NCI-H2171 (cell line): ENCODE measurements at regions not wholly inside any gene's neighbourhood (a gene's known extent, or its start where the extent isn't known, plus 50 kb on each side); places are given as distances from the start of the nearest gene placed in this dataset.

Experiments
- DNase-seq: peaks from one replicate; lab custom pipeline; 2025; lab: John Stamatoyannopoulos, UW

DNA sequence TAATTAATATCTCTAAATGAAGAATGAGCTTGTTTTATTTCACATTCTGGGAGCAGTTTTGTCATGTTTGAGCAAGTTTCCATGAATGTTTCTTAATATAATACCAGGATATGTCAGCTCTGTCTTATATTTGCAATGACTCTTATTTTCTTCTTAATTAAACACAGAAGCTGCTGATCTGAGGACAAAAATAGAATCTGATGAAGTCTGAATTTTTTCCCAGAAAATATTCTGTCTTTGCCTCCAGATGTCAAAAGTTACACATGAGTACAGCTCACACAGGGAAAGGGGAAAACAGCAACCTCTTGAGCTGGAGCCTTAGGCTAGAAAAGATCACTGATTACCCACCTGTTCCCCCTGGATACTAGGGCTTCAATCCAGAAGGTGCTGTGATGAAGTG is 606.6 kb upstream of the SYT4 start:
- no peak for DNase-seq

DNA sequence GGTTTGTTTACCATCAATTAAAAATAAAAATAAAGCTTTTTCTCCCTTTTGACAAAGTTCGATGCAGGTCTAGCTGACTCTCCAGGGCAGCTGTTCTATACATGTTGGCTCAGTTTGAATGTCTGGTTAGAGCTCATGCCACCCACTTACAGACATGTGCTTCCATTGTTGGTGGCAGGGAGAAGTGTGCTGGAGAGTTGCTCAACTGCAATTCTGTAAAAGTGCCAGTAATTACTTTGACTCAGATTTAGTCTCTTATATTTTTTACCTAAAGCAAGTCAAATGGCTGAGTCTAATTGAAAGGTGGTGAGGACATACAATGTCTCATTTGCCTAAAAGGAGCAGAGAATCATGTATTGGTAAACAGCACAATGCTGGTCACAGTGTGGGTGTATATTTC is 609.1 kb upstream of the SYT4 start:
- DNase-seq: no peak

DNA sequence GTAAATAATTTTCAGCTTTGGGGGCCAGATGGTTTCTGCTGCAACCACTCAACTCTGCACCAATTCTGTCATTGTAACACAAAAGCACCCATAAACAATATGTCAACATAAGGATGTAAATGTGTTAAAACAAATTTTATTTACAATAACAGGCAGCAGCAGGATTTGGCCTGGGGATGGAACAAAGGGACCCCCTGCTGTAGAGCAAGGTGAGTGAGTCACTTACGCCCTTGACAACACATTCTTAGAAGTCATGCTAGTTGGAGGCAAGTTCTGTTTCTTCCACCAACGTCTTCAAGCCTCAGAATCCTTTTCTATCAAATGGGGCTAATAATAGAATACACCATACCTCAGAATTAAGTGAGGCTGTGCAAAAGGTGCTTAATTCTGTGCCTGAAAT is 610.2 kb upstream of the SYT4 start:
- no peak for DNase-seq

DNA sequence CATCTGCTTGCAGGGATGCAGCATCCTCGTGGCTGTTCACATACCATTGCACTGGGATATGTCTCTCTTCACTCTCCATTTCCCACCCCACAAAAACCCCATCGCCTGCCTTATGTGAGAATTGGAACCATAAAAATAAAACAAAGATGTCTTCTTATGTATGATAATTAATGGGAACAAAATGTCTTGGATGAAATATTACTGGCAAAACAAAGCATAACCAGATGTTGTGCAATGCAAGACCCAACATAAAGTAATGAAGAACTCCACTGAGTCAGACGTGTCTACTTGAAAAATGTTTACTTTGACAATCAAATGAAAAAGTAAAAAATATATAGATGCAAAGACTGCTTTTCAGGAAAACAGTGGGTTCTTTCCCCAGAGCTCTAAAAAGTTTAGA is 611.3 kb upstream of the SYT4 start:
- no peak for DNase-seq

DNA sequence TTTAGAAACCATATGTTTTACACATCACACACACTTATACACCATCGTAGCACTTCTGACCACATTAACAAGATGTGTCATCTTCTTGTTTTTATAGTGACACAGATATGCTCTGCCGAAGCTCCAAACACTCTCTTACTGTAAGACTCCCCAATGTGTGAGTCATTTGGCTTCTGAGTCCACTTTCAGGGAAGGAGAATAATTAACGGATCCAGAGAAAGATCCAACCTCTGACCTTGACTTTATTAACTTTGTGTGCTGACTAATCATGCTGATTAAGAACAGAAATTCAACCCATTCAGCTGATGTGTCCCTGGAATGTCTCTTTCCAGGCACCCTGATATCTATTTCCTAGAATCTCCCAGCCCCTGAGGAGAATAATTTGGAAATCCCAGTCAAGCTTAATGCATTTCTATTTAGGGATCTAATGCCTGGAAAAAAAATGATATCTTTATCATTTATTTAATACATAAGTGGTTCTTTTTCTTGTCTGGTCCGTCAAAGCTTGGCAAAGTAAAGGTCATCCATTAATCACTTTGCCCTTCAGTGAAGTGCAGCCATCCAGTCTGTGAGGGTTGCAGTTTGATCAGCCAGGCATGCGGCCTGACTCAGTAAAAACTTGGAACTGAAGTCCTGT is 615.8 kb upstream of the SYT4 start:
- DNase-seq: no peak

DNA sequence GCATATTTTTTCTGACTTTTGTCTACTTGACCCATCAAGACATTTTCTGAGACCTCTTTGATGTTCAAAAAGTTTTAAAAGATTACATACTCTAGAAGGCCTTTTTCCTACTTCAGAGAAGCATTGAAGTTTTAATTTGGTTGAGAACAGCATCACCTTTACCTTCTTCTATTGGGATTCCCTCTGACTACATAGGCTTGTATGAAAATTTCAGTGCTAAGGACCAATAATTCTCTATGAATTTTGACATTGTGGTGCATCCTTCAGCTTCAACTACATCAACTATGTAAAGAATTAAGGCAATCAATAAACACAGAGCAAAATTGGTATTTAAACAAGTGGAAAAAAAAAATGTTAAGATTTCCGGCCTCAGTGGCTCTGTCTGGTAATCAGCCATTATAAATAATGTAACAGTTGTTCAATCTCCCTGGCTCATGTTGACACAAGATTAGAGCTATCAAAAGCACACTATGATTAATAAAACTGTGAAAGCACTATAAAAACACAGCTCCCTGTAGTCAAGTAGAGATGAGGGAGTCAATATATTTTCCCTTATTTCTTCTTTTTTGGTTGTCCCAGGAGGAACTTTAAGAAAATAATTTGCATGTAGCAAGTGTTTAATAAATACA is 627.0 kb upstream of the SYT4 start:
- no peak for DNase-seq

DNA sequence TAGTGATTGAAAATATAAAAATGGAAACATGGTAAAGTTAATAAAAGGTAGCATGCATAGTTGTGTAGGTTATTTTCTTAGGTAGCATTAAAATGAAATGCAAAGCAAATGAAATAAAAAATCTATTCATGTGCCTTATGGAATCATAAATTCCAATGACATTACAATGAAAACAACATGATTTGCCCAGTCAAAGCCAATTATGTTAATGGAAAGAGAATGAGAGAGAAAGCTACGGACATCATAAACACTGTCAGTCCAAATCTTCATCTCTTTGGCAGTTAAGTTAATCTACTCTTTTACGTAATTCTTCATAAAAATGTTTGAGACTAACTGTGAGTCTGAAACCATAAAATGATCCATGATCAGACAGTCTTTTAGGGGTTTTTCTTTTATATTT is 636.7 kb upstream of the SYT4 start:
- no peak for DNase-seq

DNA sequence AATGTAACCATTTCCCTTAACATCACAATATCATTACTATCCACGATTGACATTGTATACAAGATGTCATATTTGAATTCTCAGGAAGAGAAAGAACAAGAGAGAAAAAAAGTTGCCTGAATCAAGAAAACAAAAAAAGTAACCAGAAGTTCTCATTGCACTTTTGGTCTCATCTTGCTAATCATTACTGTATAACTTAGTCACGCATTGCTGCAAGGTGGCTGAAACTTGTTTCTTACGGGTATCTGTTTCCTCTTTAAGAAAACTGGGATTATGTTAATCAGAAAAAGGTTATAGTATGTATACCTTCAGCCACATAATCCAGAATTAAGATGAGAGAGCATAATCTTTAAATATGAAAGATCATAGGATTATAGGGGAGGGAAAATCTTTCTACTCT is 639.7 kb upstream of the SYT4 start:
- DNase-seq: no peak

DNA sequence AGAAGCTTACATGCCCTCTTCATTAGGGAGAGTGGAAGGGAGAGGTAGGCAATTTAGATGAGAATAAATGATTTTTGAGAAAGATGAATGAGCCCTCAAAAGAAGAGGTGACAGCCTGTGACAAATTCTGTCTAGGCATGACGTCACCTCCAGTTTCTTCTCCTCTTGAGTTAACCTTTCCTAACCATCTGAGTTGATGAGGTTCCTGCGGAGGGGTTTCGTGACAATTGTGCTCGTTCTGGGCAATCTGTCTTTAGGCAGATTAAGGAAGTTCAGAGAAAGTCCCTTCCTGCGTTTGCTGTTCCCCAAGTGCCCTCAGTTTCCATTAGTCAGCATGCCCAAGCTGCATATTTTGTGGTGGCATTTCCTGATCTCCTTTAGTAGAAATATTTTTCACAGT is 640.2 kb upstream of the SYT4 start:
- DNase-seq: no peak

DNA sequence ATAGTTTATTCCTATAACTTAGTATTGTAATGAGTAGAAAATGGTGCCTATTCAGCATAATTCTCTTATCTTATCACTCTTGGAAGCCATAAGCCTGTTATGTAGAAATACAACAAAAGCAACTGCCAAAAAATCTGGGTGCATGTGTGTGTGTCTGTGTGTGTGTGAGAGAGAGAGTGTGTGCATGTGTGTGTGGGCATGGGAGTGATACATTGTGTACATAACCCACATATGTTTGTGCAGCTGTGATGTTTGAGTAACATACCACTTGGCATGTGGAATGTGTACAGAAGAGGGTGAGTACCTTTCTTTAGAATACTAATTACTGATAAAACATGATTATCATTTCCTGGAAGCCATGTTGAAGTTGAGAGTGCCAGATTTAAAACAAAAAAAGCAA is 642.3 kb upstream of the SYT4 start:
- no peak for DNase-seq

DNA sequence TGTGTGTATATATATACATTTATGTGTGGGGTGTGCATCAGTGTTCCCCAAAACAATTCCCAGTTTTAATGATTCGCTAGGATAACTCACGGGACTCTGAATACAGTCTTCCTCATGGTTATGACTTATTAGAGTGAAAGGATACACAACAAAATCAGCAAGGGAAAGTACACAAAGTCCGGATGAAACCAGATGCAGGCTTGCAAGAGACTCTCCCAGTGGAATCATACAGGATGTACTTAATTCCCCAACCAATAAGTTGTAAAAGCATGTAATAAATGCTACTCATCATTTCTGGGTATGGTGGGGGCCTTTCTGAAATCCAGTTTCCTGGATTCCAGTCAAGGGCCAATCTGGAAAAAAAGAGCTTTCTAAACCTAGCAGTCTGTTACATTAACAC is 654.1 kb upstream of the SYT4 start:
- no peak for DNase-seq

DNA sequence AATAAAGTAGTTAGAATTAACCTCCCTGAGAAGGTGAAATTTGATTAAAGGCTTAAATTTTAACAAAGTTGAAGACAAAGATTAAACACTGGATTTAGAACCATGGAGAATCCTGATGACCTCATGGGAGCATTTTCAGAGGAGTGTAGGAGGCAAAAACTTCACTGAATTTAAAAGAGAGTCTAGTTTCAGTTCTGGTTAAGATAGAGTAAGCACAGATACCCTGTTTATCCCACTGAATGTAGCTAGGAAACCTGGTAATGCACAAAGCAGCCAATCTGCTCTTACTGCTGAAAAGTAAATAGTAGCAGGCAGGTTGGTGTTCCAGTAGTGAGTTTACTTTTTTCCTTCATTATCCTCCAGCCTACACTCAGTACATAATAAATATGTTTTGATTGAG is 654.9 kb upstream of the SYT4 start:
- DNase-seq: no peak

DNA sequence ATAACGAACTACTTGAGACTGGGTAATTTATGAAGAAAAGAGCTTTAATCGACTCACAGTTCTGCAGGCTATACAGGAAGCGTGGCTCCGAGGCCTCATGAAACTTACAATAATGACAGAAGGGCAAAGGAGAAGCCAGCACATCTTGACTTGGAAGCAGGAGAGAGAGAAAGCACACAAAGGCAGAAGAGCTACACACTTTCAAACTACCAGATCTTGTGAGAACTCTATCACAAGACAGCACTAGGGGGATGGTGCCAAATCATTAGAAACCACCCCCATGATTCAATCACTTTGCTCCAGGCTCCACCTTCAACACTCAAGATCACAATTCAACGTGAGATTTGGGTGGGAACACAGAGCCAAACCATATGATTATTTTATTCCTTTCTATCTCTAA is 655.9 kb upstream of the SYT4 start:
- DNase-seq: no peak

DNA sequence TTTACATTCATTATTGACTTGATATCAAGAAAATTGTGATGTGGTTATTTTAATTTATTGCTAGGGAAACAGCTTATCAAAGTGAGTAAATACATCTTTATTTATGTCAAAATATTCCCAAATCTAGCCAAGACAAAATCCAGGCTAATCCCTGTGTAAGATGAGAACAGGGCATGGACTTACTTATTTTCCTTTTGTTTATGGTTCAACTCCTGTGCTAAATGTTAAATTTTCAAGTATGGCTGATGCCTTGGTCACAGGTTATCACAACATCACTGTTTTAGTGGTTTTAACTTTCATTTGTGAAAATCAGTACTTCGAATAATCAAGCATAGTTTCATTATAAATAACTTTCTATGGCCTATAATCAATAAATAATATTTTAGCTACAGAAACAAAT is 657.0 kb upstream of the SYT4 start:
- no peak for DNase-seq

DNA sequence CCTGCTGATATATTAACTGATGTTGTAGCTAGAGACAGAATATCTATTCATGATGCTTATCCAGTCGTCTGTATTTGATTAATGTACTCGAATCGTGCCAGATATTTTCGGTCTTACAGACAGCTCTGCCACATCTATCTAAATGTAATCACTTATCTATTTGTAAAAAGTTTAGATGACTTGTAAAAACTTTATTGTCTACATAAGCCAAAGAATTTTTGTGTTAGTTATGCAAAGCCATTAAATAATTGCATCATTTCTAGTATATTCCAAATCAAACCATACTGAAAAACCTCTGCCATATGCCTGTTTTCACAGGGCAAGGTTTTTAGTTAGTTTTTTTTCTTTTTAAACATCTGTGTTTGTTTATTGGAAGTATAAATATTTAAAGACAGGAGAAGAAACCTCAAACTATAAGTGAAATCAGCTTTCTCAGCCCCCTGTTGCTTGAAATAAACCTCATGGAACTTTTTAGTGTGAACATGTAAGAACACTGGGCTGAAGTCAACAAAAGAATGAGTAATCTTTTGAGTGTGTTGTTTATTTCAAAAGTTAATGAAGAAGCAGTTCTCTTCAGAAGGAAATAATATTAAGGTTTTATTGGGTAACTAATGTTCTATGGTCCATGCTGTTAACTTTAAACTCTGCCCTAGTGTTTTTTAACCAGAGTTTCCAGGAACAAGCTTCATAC is 657.6 kb upstream of the SYT4 start:
- DNase-seq: no peak

DNA sequence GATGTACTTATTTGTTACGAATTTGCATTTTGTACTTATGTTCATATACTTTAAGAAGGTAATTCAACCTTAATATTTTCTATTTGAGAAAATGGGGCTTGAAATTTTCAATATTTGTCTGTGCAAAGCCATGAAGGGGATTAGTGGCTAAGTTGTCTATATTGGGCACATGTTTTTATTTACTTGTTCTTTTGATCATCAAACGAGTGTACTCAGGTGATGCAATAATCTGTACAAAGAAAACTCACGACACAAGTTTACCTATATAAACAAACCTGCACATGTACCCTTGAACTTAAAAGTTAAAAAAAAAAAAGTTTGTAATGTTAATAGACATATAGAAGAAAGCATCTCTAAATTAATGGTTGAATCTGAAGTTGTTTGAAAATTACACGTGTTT is 658.9 kb upstream of the SYT4 start:
- DNase-seq: no peak

DNA sequence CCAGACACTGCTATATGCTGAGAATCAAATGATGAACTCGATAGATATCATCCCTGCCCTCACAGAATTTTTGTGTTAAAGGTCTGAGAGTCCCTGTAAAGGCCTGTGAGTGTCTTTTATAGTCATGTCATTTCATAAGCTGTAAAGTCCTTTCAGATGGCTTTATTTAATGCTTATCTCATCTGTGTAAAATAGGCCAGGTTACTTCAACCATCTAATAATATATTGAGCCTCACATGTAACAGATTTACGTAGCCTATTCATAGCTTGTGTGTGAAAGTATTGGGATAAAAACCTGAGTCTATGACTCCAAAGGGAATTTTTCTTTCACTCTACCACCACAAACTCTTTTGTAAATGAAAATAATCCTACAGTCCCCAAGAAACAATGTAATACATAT is 672.0 kb upstream of the SYT4 start:
- no peak for DNase-seq

DNA sequence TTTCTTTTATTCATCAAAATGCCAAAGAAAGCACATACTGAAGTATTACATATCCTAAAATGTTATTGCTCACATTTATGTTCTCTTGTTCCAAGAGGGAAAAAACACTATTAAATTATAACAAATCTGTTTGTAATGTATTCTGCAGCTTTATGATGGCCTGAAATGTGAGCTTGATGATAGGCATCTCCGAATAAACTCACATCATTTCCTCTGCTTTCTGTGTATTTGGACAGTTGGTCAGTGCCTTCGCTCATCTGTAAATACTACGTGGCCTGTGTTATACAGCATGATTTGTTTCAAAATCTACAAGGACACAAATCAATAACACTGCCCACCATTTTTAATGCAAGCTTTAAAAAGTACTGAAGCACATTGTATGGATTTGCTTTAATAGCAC is 672.8 kb upstream of the SYT4 start:
- no peak for DNase-seq

DNA sequence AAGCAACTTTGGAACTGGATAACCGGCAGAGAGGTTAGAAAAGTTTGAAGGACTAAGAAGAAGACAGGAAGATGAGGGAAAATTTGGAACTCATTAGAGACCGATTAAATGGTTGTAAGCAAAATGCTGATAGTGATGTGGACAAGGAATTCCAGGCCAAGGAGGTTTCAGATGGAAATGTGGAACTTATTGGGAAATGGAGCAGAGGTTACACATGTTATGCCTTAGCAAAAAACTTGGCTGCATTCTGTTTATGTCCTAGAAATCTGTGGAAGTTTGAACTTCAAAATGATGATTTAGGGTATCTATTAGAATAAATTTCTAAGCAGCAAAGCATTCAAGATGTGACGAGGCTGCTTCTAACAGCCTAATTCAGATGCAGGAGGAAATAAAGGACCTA is 675.1 kb upstream of the SYT4 start:
- DNase-seq: no peak

DNA sequence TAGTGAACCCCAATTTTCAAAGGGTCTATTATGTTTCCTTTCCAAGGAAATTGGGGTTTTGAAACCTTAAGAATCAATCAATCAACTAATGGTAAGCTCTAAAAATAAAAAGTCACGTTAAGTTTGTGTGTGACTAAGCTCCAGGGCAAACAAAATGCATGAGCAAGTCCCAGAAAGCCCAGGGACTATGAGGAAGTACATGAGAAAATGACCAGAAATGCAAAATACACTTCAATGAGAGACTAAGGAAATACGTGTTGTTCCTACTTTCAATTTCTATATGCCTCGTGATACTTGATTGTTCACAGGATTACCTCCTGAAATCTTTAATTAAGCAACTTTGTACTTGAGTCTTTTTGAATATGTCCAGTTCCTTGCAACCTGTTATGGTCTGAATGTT is 684.4 kb upstream of the SYT4 start:
- no peak for DNase-seq

DNA sequence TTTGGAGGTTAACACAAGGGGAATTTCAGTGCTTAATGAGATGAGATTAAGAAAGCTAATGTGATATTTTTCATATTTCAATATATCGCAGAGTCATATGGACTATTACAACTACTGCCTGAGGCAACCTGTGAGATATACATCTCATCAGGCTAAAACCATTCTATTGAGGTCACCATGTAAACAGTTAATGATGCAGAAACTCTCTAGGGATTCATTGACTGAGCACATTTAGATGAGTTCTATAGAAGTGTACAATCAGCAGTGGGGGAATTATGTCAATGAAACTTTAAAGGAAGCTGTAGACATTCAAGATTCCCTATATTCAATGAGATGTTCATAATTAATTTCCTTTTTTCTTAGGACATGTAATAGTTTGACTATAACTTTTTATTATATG is 687.4 kb upstream of the SYT4 start:
- DNase-seq: no peak

DNA sequence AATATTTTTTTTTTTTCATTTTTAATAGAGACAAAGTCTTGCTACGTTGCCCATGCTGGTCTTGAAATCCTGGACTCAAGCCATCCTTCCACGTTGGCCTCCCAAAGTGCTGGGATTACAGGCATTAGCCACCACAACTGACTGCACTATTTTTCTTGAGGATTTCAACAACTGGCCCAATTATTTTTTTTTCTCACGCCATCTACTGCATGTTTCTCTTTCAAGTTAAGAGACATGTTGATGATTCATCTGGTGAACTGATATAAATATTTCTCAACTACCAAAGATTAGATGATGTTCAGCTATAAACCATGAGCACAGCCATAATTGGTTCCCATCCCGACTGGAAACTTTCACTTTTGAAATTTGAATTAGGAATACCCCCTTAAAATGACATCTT is 688.4 kb upstream of the SYT4 start:
- DNase-seq: no peak

DNA sequence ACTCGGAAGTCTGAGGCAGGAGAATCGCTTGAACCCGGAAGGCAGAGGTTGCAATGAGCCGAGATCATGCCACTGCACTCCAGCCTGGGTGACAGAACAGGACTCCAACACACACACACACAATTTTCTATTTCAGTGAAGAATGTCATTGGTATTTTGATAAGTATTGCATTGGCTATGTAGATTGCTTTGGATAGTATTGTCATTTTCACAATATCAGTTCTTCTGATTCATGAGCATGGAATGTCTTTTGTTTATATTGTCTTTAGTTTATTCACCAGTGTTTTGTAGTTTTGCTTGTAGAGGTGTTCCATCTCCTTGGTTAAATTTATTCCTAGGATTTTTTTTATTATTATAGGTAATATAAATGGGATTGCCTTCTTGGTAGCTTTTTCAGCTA is 693.4 kb upstream of the SYT4 start:
- no peak for DNase-seq

DNA sequence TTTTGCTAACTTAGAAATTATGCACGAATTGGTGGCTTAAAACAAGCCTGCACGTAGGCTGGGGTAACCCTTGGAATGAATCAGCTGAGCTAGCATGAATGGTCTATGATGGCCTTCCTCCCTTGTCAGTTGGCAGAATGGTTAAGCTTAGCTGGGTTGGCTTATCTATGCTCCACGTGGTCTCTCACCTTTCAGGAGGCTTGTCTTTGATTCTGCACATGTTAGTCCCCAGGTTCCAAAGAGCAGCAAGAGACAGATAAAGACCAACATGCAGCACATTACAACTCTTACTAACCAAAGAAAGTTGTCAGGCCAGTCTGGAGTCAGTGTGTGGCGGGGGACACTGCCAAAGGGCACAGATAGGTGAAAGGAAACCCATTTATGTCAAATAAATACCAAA is 700.9 kb upstream of the SYT4 start:
- no peak for DNase-seq
